K562 (cell line): ENCODE measurements at regions not wholly inside any gene's neighbourhood (a gene's known extent, or its start where the extent isn't known, plus 50 kb on each side); places are given as distances from the start of the nearest gene placed in this dataset.

Source experiments
- ATAC-seq: fragments of 200-7000 bp; cut with Tn5 transposase; 3 replicates; pipeline ENCODE4 v1.9.1; 2020; ENCODE audit warnings: moderate library complexity
- BruUV-seq: library from RNA; stranded (reverse); fragments of 400-500 nt; replicated peaks from 2 replicates; lab custom pipeline; 2021; lab: Mats Ljungman, UMichigan
- CTCF ChIA-PET: fragments of 300-600 bp; formaldehyde crosslinking; extraction: SDS; loops from one replicate; lab custom pipeline; 2021; ENCODE audit warnings: low intra/inter-chr PET ratio; lab: Yijun Ruan, JAX
- POLR2A ChIA-PET: fragments of 300-600, 350-650 bp; sonication (Branson Sonifier 250); formaldehyde crosslinking; extraction: SDS; loops from one replicate; lab custom pipeline; 2021; ENCODE audit warnings: antibody characterized with exemption, inconsistent platforms; lab: Yijun Ruan, JAX
- DNase-seq, 4 experiments: peaks; one replicate each; pipeline versions ENCODE4 v3.0.0 to v3.0.0-alpha.2; 2011 to 2018; ENCODE audit warnings: low spot score in 3 of 4, mixed read lengths in 3 of 4; ENCODE audit errors: extremely low read depth in 1 of 4
- FAIRE-seq: peaks from 2 replicates; lab custom pipeline; 2011; peaks lifted over from hg19 to GRCh38; lab: Jason Lieb, UNC
- H2AFZ ChIP-seq: 2 replicates; pipeline ENCODE4 v1.6.0; 2011; ENCODE audit warnings: low read depth, low read length, control low read depth, inconsistent platforms
- H3K27ac ChIP-seq: fragments of 200-600 bp; 3 replicates; pipeline ENCODE4 v1.8.0; 2011; ENCODE audit warnings: low read depth, mild to moderate bottlenecking, control low read depth, inconsistent platforms, low read length, moderate library complexity, mixed read lengths; ENCODE audit errors: extremely low read depth
- H3K27me3 ChIP-seq, 2 experiments: fragments of 300-600 bp in 1 of 2; 2 replicates in 1 of 2; 3 replicates in 1 of 2; pipeline versions ENCODE4 v1.6.0 to v1.8.0; 2011; ENCODE audit warnings: inconsistent platforms in 2 of 2, low read length in 2 of 2, mild to moderate bottlenecking in 1 of 2, mixed read lengths in 1 of 2, moderate library complexity in 1 of 2; ENCODE audit not compliant: control insufficient read depth in 2 of 2, insufficient read depth in 2 of 2
- H3K36me3 ChIP-seq: fragments of 300-600 bp; 3 replicates; pipeline ENCODE4 v1.8.0; 2011; ENCODE audit warnings: mild to moderate bottlenecking, low read length, inconsistent platforms; ENCODE audit not compliant: control insufficient read depth, insufficient read depth
- H3K4me1 ChIP-seq, 2 experiments: fragments of 200-600 bp in 1 of 2; replicated peaks in 1 of 2; 2 replicates in 1 of 2; 3 replicates in 1 of 2; pipeline versions ENCODE4 v1.5.1 to v1.8.0; 2011; ENCODE audit warnings: inconsistent platforms in 2 of 2, low read length in 2 of 2, mild to moderate bottlenecking in 1 of 2, mixed read lengths in 1 of 2, moderate library complexity in 1 of 2; ENCODE audit not compliant: control insufficient read depth in 2 of 2, insufficient read depth in 2 of 2
- H3K4me2 ChIP-seq: 2 replicates; pipeline ENCODE4 v1.6.1; 2011; ENCODE audit warnings: low read length, control low read depth, inconsistent platforms, mixed read lengths; ENCODE audit not compliant: insufficient read depth
- H3K4me3 ChIP-seq: fragments of 200-600 bp; sonication (generic), shearing (Covaris generic); 2 replicates; pipeline ENCODE4 v1.5.1; 2016; ENCODE audit warnings: control low read depth, inconsistent platforms
- H3K79me2 ChIP-seq: fragments of 200-600 bp; 3 replicates; pipeline ENCODE4 v1.8.0; 2011; ENCODE audit warnings: low read length, inconsistent platforms; ENCODE audit not compliant: control insufficient read depth, insufficient read depth
- H3K9ac ChIP-seq, 2 experiments: 2 replicates each; pipeline versions ENCODE4 v1.6.0 to v1.6.1; 2011; ENCODE audit warnings: low read depth in 2 of 2, low read length in 2 of 2, control low read depth in 1 of 2, inconsistent platforms in 1 of 2, mild to moderate bottlenecking in 1 of 2, mixed read lengths in 1 of 2; ENCODE audit not compliant: insufficient read depth in 1 of 2
- H3K9me1 ChIP-seq: one replicate; pipeline ENCODE4 v1.6.0; 2011; ENCODE audit warnings: inconsistent platforms, mild to moderate bottlenecking, low read length, moderate library complexity; ENCODE audit not compliant: control insufficient read depth, insufficient read depth
- H3K9me3 ChIP-seq: replicated peaks from 2 replicates; pipeline ENCODE4 v1.5.1; 2011; ENCODE audit warnings: low read depth, low read length, inconsistent platforms; ENCODE audit not compliant: control insufficient read depth, insufficient read depth
- H4K20me1 ChIP-seq: replicated peaks from 2 replicates; pipeline ENCODE4 v1.6.1; 2011; ENCODE audit warnings: low read length, inconsistent platforms, mixed read lengths; ENCODE audit not compliant: control insufficient read depth, insufficient read depth
- ASH1L ChIP-seq: fragments of 450-650 bp; IDR thresholded peaks from 2 replicates; pipeline ENCODE4 v1.6.1; 2018; ENCODE audit warnings: borderline replicate concordance, mild to moderate bottlenecking, low read depth; ENCODE audit not compliant: partially characterized antibody
- GABPB2 ChIP-seq: fragments of 250-450 bp; sonication (Bioruptor Pico); conservative IDR thresholded peaks from 2 replicates; pipeline ENCODE4 v1.5.1; 2021; ENCODE audit warnings: mild to moderate bottlenecking
- HSF4 ChIP-seq: fragments of 250-450 bp; sonication (Bioruptor Pico); IDR thresholded peaks from 2 replicates; pipeline ENCODE4 v2.1.2; 2022; ENCODE audit warnings: mild to moderate bottlenecking, moderate library complexity, borderline replicate concordance
- IRF1 ChIP-seq: sonication (generic); formaldehyde crosslinking; IDR thresholded peaks from 2 replicates; pipeline ENCODE4 v1.8.0; 2022; ENCODE audit warnings: missing genetic modification reagents, mild to moderate bottlenecking, borderline replicate concordance
- MAFF ChIP-seq: IDR thresholded peaks from 2 replicates; pipeline ENCODE4 v1.6.1; 2012; ENCODE audit warnings: low read length, improper control_type of control experiment
- MEF2D ChIP-seq: conservative IDR thresholded peaks from 2 replicates; pipeline ENCODE4 v1.6.1; 2016; ENCODE audit warnings: low read depth, missing genetic modification characterization, missing compliant biosample characterization
- PML ChIP-seq: IDR thresholded peaks from 2 replicates; pipeline ENCODE4 v1.6.1; 2012; ENCODE audit warnings: low read length, inconsistent platforms
- POLR2A ChIP-seq: fragments of 450-650 bp; conservative IDR thresholded peaks from 2 replicates; pipeline ENCODE4 v1.6.1; 2016
- PTBP1 ChIP-seq: fragments of 200-400 bp; formaldehyde crosslinking; IDR thresholded peaks from 2 replicates; pipeline ENCODE4 v1.6.1; 2017; ENCODE audit warnings: low read depth, low read length
- RERE ChIP-seq: sonication (generic); formaldehyde crosslinking; IDR thresholded peaks from 2 replicates; pipeline ENCODE4 v1.8.0; 2023; ENCODE audit warnings: missing genetic modification reagents, mild to moderate bottlenecking, borderline replicate concordance
- SETDB1 ChIP-seq: IDR thresholded peaks from one replicate; pipeline ENCODE4 v1.6.1; 2012; ENCODE audit warnings: low read length, control low read depth, inconsistent platforms
- SNIP1 ChIP-seq: fragments of 450-650 bp; IDR thresholded peaks from 2 replicates; pipeline ENCODE4 v1.7.1; 2017; ENCODE audit warnings: low read depth, mild to moderate bottlenecking
- TFAP4 ChIP-seq: sonication (generic); formaldehyde crosslinking; IDR thresholded peaks from 2 replicates; pipeline ENCODE4 v1.8.0; 2022; ENCODE audit warnings: missing genetic modification reagents, mild to moderate bottlenecking, moderate library complexity, borderline replicate concordance
- USF2 ChIP-seq: sonication (generic); formaldehyde crosslinking; IDR thresholded peaks from 2 replicates; pipeline ENCODE4 v1.5.0; 2020; ENCODE audit warnings: missing genetic modification reagents
- ZBTB7A ChIP-seq: IDR thresholded peaks from 2 replicates; pipeline ENCODE4 v1.6.1; 2011; ENCODE audit warnings: low read depth, mild to moderate bottlenecking, low read length, moderate library complexity, borderline replicate concordance; ENCODE audit not compliant: control insufficient read depth
- ZEB2 ChIP-seq: fragments of 450-650 bp; IDR thresholded peaks from 2 replicates; pipeline ENCODE4 v1.6.1; 2016
- ZNF140 ChIP-seq: fragments of 250-450 bp; sonication (Bioruptor Pico); IDR thresholded peaks from 2 replicates; pipeline ENCODE4 v1.8.0; 2021; ENCODE audit warnings: moderate library complexity, mild to moderate bottlenecking, inconsistent platforms
- ZNF586 ChIP-seq: fragments of 450-650 bp; formaldehyde crosslinking; conservative IDR thresholded peaks from 2 replicates; pipeline ENCODE4 v1.4.0; 2020; ENCODE audit warnings: mild to moderate bottlenecking, moderate library complexity
- WGBS: fragments of 100-300 bp; shearing (Covaris generic); methylation state at CpG from one replicate; pipeline ENCODE4 v1.1.6; 2016; ENCODE audit warnings: low coverage, mixed read lengths; ENCODE audit not compliant: insufficient coverage; ENCODE audit errors: missing lambda C conversion rate; 5-methylcytosine and 5-hydroxymethylcytosine counted together
- in situ Hi-C: fragments of 300-500 bp; cut with MboI; formaldehyde crosslinking; loops from 4 replicates; pipeline ENCODE4 v1.15.0; 2018; ENCODE audit warnings: inconsistent platforms, mixed read lengths
- intact Hi-C: fragments of 100-400 bp; cut with micrococcal nuclease; formaldehyde crosslinking; loops from 2 replicates; pipeline ENCODE4 v1.14.2; 2022

- no peak overlapping the region for H3K4me3 ChIP-seq
- no peaks in the 10 kb centered on the region for H4K20me1 ChIP-seq
- H3K4me1 ChIP-seq, result no peaks in the 10 kb centered on the region
- no TSS peak for BruUV-seq
- FAIRE-seq, result no peak
- TF ChIP-seq TFAP4 (CRISPR knock-in tag) (no peak), ZNF140 (no peak), USF2 (CRISPR knock-in tag) (no peak), RERE (CRISPR knock-in tag) (no peak), ZEB2 (no peak), ZNF586 (CRISPR knock-in tag) (no peak), SETDB1 (no peak), GABPB2 (no peak), POLR2A (no peak), ZBTB7A (no peak), ASH1L (no peak), PML (no peak), HSF4 (CRISPR knock-in tag) (no peak), MAFF (no peak), MEF2D (tag) (no peak), SNIP1 (no peak), PTBP1 (no peak), IRF1 (CRISPR knock-in tag) (no peak)
- TF ChIP-seq, all 486 proteins: peak for 0
- WGBS, result 1% methylated on average over 5 of the region's 6 CpGs
- intact Hi-C loops, result no loop called here
- in situ Hi-C loops, result no loop called here
- Histone ChIP-seq H3K9ac (no peak overlapping the region), H3K9me3 (no peaks in the 10 kb centered on the region), H3K79me2 (no peaks in the 10 kb centered on the region), H2AFZ (no peak overlapping the region), H3K4me2 (no peak overlapping the region), H3K27me3 (no peaks in the 10 kb centered on the region), H3K27ac (no peak overlapping the region), H3K36me3 (no peaks in the 10 kb centered on the region), H3K9me1 (no peaks in the 10 kb centered on the region)
- no peak for ATAC-seq
- CTCF ChIA-PET, result no interaction called here
- POLR2A ChIA-PET, result no interaction called here
- DNase-seq, result no peak
Measured at GRCh38 chr20:40335437-40335836, 353.6 kb downstream of the MAFB start.
